ENCODE measurements at regions not wholly inside any gene's neighbourhood (a gene's known extent, or its start where the extent isn't known, plus 50 kb on each side); places are given as distances from the start of the nearest gene placed in this dataset.

DNA sequence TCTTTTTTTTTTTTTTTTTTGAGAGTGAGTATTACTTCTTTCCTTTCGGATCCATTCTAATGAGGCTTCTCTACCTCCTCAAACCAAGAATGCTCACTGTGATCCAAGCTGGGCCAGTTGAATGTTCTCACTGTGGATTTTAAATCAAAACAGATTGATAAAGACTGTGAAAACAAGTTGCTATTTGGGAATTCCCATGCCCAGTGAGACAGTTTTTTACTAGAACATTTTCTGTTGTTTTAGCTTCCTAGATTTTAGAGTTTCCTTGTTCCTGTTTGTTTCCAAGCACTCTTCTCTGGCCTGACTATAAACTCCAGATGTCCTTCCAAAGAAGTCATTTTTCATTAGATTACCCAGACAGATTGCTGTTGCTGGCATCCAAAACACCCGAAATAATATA is 60.1 kb upstream of the GALNT15 start:
- Histone ChIP-seq H3K36me3 (no peaks in the 10 kb centered on the region), H3K27me3 (no peaks in the 10 kb centered on the region), H3K9me3 (peaks cover 0 to 4% (median 0%) of the 10 kb centered on the region in 4 donors), H3K4me1 (no peaks in the 10 kb centered on the region), H3K4me3 (no peak overlapping the region), H3K27ac (peak overlapping the region in 1 of 5 donors; percentile 45)
- 70 to 87% (median 81%) methylated on average over 2 of the region's 2 CpGs for WGBS, 5 donors
- intact Hi-C loops (cut with DNase I; ENCODE audit: low total_unique reads) = no loop called here
- TF ChIP-seq, protein P1, sequence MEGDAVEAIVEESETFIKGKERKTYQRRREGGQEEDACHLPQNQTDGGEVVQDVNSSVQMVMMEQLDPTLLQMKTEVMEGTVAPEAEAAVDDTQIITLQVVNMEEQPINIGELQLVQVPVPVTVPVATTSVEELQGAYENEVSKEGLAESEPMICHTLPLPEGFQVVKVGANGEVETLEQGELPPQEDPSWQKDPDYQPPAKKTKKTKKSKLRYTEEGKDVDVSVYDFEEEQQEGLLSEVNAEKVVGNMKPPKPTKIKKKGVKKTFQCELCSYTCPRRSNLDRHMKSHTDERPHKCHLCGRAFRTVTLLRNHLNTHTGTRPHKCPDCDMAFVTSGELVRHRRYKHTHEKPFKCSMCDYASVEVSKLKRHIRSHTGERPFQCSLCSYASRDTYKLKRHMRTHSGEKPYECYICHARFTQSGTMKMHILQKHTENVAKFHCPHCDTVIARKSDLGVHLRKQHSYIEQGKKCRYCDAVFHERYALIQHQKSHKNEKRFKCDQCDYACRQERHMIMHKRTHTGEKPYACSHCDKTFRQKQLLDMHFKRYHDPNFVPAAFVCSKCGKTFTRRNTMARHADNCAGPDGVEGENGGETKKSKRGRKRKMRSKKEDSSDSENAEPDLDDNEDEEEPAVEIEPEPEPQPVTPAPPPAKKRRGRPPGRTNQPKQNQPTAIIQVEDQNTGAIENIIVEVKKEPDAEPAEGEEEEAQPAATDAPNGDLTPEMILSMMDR (IDR thresholded peaks at IDR 0.05) = no peak
- TF ChIP-seq POLR2A (IDR thresholded peaks at IDR 0.05) (no peak), EP300 (IDR thresholded peaks at IDR 0.05) (no peak), POLR2AphosphoS5 (IDR thresholded peaks at IDR 0.05) (no peak)
- no peak for DNase-seq

DNA sequence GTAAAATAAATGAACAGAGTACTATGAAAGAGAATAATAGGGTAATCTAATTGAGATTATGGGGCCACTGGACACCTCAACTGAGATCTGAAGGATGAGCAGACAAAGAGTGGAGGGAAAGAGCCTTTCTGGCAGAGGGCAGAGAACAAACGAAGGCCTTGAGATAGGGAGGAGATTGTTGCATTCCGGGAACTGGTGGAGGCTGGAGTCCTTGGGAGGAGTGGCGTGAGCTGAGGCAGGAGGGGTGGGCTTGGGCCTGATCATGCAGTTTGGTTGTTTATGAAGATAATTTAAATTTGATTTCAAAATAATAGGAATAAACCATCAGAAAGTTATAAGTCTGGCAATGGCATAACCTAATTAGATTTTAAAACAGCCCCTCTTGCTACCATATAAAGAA is 59.5 kb upstream of the GALNT15 start:
- H3K36me3 ChIP-seq = no peaks in the 10 kb centered on the region
- H3K9me3 ChIP-seq = peaks cover 0 to 4% (median 0%) of the 10 kb centered on the region in 4 donors
- H3K27ac ChIP-seq = no peak overlapping the region
- TF ChIP-seq, protein P1 (IDR thresholded peaks at IDR 0.05) = no peak
- TF ChIP-seq EP300 (IDR thresholded peaks at IDR 0.05) (no peak), POLR2AphosphoS5 (IDR thresholded peaks at IDR 0.05) (no peak), POLR2A (IDR thresholded peaks at IDR 0.05) (no peak)
- H3K4me1 ChIP-seq = no peaks in the 10 kb centered on the region
- intact Hi-C loops (cut with DNase I; ENCODE audit: low total_unique reads) = no loop called here
- H3K4me3 ChIP-seq = no peak overlapping the region
- no peaks in the 10 kb centered on the region for H3K27me3 ChIP-seq
- DNase-seq = no peak
- 49 to 73% (median 68%) methylated on average over 3 of the region's 3 CpGs for WGBS, 5 donors

DNA sequence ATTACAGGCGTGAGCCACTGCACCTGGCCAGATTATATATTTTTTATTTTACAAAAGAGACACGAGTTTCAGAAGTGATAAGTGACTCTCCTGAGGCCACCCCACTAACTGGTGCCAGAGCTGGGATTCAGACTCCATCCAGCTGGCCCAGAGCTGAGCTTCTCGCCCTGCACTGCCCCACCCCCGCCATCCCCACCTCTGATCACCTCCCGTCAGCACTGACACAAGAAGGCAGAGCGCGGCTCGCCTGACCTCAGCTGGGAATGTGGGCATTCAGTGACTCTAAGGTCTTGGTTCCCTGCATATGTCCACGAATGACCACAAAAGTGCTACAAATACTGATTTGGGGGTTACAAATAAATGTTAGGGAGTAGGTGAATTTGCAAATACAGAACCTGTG is 56.1 kb upstream of the GALNT15 start:
- Histone ChIP-seq H3K4me3 (no peak overlapping the region), H3K27me3 (no peaks in the 10 kb centered on the region), H3K4me1 (no peaks in the 10 kb centered on the region), H3K9me3 (no peaks in the 10 kb centered on the region), H3K36me3 (no peaks in the 10 kb centered on the region), H3K27ac (no peak overlapping the region)
- DNase-seq = no peak
- WGBS, 5 donors = 84 to 90% (median 86%) methylated on average over 9 of the region's 9 CpGs
- intact Hi-C loops (cut with DNase I; ENCODE audit: low total_unique reads) = no loop called here
- TF ChIP-seq EP300 (IDR thresholded peaks at IDR 0.05) (no peak), POLR2A (IDR thresholded peaks at IDR 0.05) (no peak), POLR2AphosphoS5 (IDR thresholded peaks at IDR 0.05) (no peak)
- TF ChIP-seq, protein P1 (IDR thresholded peaks at IDR 0.05) = no peak

DNA sequence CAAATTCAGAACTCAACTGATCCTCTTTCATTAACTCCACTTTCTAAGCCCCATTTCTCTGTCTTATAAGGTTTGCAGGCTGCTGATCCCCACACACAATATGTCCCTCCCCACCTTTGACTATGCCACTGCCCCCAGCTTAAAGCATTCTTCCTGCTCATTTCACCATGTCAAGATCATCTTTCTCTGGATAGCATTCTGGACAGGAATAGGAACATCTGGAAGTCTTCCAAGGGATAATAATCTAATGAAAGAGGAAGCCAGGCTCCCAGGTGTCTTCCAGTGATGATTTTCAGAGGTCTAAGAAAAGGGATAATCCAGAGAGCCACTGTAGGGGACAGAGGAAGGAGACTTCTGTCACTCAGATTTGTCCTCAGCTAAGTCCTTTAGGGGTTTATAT is 54.6 kb upstream of the GALNT15 start:
- Histone ChIP-seq H3K4me1 (no peaks in the 10 kb centered on the region), H3K27ac (no peak overlapping the region), H3K4me3 (no peak overlapping the region), H3K36me3 (no peaks in the 10 kb centered on the region), H3K27me3 (no peaks in the 10 kb centered on the region), H3K9me3 (no peaks in the 10 kb centered on the region)
- intact Hi-C loops (cut with DNase I; ENCODE audit: low total_unique reads) = no loop called here
- DNase-seq = no peak
- TF ChIP-seq POLR2AphosphoS5 (IDR thresholded peaks at IDR 0.05) = no peak
- TF ChIP-seq EP300 (IDR thresholded peaks at IDR 0.05) = no peak
- TF ChIP-seq POLR2A (IDR thresholded peaks at IDR 0.05) = no peak
- TF ChIP-seq, protein P1 (IDR thresholded peaks at IDR 0.05) = no peak
